IMR-90 (cell line): ENCODE measurements at regions not wholly inside any gene's neighbourhood (a gene's known extent, or its start where the extent isn't known, plus 50 kb on each side); places are given as distances from the start of the nearest gene placed in this dataset.

Experiments used
- CEBPB ChIP-seq: IDR thresholded peaks from 2 replicates; pipeline ENCODE4 v1.6.1; 2012; ENCODE audit warnings: low read depth, low read length, improper control_type of control experiment
- CHD1 ChIP-seq: IDR thresholded peaks from 2 replicates; pipeline ENCODE4 v1.6.1; 2012; ENCODE audit warnings: low read depth, low read length, improper control_type of control experiment
- CTCF ChIP-seq: conservative IDR thresholded peaks from 2 replicates; pipeline ENCODE4 v1.5.1; 2012; ENCODE audit warnings: mild to moderate bottlenecking, low read depth, low read length, improper control_type of control experiment
- FOS ChIP-seq: fragments of 150-350 bp; IDR thresholded peaks from 2 replicates; pipeline ENCODE4 v1.6.1; 2016; ENCODE audit warnings: low read depth, low read length
- POLR2A ChIP-seq: IDR thresholded peaks from 2 replicates; pipeline ENCODE4 v1.6.1; 2012; ENCODE audit warnings: mild to moderate bottlenecking, low read depth, low read length
- RCOR1 ChIP-seq: IDR thresholded peaks from 2 replicates; pipeline ENCODE4 v1.6.1; 2012; ENCODE audit warnings: mild to moderate bottlenecking, low read length, improper control_type of control experiment; ENCODE audit not compliant: insufficient replicate concordance
- RFX5 ChIP-seq: IDR thresholded peaks from 2 replicates; pipeline ENCODE4 v1.8.0; 2012; ENCODE audit warnings: low read depth, mild to moderate bottlenecking, low read length, moderate library complexity
- SMC3 ChIP-seq: fragments of 150-350 bp; IDR thresholded peaks from 2 replicates; pipeline ENCODE4 v1.6.1; 2016; ENCODE audit warnings: low read depth, mild to moderate bottlenecking, antibody characterized with exemption, low read length, moderate library complexity
- USF2 ChIP-seq: fragments of 150-350 bp; IDR thresholded peaks from 2 replicates; pipeline ENCODE4 v1.6.1; 2017; ENCODE audit warnings: mild to moderate bottlenecking, antibody characterized with exemption, low read length, low read depth

GRCh38 chr5:125154301-125155110 lies 408.1 kb upstream of the ZNF608 start:
- TF ChIP-seq CTCF = no peak
- no peak for TF ChIP-seq POLR2A
- no peak for TF ChIP-seq CHD1
- no peak for TF ChIP-seq SMC3
- no peak for TF ChIP-seq RCOR1
- no peak for TF ChIP-seq USF2
- TF ChIP-seq FOS = no peak
- TF ChIP-seq RFX5 = no peak
- TF ChIP-seq CEBPB = no peak
